HG03064 (cell line): ENCODE measurements at regions not wholly inside any gene's neighbourhood (a gene's known extent, or its start where the extent isn't known, plus 50 kb on each side); places are given as distances from the start of the nearest gene placed in this dataset.

Source experiments
- ATAC-seq: cut with Tn5 transposase; IDR thresholded peaks from one replicate; pipeline ENCODE4 v1.9.1; 2021; ENCODE audit warnings: low read depth; ENCODE audit not compliant: unreplicated experiment

DNA sequence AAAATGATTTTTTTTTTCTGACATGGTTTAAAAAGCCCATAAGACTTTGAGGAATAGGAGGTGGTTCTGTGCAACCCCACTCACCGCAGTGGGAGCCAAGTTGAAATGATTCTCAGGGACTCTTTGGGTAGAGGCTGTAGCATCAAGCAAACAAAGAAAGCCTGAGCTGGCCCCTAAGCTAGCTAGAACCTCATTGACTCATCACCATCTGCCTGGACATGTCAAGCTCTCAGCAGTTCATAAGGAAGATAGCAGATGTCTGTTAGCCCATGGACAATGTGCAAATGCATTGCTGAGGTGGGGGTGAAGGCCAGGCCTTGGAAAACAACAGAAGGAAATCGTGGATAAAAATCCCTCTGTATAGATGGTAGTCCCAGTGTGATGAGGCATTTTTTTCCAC, 234.8 kb downstream of the NR2F2 start:
- ATAC-seq: no peak

DNA sequence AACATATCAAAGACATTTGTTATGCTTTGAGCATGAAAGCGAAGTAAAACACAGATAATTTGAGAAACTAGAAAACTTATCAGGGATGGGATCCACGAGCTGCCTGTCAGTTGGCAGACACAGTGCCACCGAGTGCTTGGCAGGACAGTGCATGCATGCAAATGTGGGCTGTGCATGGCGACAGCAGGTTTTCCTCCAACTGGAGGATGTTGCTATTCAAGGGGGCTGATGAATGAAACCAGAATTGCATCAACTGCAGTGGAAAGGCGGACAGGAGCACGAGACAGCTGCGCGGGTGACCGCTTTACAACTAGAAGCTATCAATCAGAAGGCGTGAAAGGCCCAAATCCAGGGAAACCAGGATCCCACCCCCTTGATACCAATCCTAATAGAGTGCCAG, 244.3 kb downstream of the NR2F2 start:
- no peak for ATAC-seq

GRCh38 chr15:96576596-96576995, 246.1 kb downstream of the NR2F2 start:
- ATAC-seq: no peak

- no peak for ATAC-seq
Observed at GRCh38 chr15:96578393-96578792, 247.9 kb downstream of the NR2F2 start.

- ATAC-seq: no peak
Observed at GRCh38 chr15:96581371-96581770, 250.9 kb downstream of the NR2F2 start.

DNA sequence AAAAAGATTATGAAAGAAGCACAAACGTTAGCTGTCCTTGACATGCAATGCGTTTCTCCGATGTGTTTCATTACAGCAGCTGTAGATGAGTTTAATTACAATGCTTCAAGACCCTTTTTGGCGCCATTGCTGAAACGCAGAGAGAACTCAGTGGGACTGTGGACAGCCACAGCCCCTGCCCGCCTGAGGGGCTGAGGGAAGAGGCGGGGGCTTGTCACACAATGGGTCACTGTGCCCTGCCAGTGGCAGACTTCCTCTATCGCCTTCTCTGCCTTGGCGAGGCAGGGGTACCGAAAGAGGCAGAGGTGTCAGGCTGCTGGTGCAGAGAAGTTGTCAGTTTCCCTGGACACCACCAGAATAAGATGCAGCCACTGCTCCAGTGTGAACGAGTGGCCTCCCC, 252.0 kb downstream of the NR2F2 start:
- ATAC-seq: no peak

GRCh38 chr15:96583671-96584070, 253.2 kb downstream of the NR2F2 start:
- ATAC-seq: no peak

DNA sequence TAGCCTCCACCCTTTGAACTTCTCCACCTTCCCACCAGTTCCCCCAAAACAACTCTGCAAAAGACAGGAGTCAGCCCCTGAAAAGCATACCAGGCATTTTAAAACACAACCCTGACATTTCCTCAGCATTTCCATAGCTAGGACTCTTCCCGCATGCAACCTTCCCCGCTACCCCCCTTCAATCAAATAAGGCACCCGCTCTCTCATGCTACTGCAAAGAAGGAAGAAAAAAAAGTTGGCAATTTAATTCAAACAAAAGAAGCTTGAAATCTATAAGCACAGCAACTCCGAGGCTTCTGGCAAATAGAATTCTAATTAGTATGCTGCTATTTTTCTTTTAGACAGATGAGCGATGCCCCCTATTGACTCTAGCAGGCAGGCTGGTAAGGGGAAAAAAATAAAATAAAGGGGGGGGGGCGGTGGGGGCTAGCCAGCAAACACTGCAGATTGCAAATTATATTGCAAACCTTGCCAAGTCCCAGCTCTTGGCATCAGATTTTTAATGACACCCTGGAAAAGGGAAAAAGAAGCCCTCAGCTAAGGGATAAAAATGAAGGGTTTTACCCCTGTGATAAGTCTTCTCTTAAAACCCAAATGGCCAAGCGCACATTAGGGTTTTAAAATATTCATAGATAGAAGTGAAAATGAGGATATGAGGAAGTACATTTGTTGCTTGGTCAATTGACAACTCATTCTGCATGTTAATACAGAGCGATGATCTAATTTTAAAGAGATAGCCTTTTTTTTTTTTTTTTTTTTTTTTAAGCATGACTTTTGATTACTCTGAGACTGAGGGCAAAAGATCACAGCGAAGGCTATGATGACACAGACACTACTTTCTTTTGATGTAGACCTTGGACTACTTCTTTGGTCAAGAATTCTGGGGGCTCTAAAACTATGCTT, 255.2 kb downstream of the NR2F2 start:
- ATAC-seq: no peak

GRCh38 chr15:96586901-96587300, 256.4 kb downstream of the NR2F2 start:
- ATAC-seq: no peak

DNA sequence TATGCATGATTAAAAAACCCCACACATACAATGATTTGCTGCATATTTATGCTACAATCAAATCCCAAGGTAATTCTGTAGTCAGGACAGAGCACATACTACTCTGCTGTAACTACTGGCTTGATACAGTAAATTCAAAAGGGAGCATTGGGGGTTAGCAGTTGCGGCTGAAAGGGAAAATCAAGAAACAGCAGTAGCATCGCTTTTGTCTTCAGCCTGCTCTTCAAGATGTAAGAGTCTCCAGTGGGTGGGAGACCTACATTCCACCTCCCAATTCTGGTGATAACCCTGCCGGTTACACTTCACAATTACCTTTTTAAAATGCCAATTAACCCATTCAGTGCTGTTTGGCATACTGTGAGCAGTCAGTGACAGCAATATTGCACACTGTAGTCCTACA, 259.4 kb downstream of the NR2F2 start:
- no peak for ATAC-seq

DNA sequence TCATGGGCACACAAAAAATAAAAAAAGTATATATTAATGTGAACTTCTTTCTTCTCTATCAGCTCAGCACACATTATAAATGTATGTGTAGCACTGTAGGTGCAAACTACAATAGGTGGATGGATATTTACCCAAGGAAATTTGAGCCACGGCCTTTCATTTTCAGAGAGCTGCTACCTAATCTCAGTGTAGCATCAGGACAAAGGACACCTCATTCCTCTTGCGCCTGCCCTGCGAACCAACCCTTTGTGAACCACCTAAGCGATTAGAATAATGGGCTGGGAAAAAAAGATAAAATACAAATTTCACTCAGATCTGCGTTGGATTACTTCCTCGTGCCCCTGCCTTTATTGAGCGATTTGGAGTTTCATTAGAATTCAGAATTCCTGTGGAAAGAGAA, 263.2 kb downstream of the NR2F2 start:
- no peak for ATAC-seq

- ATAC-seq: no peak
Observed at GRCh38 chr15:96595951-96596350, 265.5 kb downstream of the NR2F2 start.

DNA sequence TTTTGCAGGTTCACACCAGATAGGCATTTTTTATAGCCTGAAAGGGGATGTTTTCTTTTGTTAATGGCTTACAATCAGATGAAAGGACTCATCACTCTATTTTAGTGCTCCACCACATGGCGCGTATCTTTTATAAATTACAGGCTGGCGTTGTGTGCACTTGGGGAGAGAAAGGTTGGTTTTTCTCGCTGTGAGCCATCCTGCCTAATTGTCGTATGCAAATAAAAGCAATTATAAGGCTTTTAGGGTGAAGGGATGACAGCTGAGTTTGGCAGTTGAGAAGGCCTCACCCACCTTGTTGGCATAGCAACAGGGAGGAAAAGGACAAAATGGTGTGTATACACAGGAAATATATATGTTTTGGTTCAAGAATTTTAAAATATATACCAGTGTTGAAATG, 268.0 kb downstream of the NR2F2 start:
- ATAC-seq: no peak

GRCh38 chr15:96599268-96599667, 268.8 kb downstream of the NR2F2 start:
- ATAC-seq: no peak

- no peak for ATAC-seq
Observed at GRCh38 chr15:96600350-96600749, 269.9 kb downstream of the NR2F2 start.

DNA sequence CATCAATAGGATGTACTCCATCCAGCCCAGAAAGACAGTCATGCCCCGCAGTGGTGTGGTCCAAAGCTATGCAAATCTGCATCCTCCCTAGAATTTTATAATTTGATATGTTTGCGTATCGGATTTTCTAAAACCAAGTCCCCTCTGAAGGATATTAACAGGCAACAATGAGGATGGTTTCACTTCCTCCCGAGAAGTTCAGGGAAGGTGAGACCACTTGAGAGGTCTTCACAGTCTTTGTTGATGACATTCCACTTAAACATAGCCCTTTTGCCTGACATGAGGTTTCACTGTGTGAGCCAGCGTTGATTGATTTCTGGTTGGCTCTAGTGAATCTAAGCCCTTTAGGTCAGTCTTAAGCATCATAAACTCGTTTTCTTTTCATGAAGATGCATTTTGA, 276.1 kb downstream of the NR2F2 start:
- no peak for ATAC-seq

- ATAC-seq: no peak
Observed at GRCh38 chr15:96610757-96611156, 280.3 kb downstream of the NR2F2 start.

- no peak for ATAC-seq
Observed at GRCh38 chr15:96612917-96613316, 282.4 kb downstream of the NR2F2 start.

DNA sequence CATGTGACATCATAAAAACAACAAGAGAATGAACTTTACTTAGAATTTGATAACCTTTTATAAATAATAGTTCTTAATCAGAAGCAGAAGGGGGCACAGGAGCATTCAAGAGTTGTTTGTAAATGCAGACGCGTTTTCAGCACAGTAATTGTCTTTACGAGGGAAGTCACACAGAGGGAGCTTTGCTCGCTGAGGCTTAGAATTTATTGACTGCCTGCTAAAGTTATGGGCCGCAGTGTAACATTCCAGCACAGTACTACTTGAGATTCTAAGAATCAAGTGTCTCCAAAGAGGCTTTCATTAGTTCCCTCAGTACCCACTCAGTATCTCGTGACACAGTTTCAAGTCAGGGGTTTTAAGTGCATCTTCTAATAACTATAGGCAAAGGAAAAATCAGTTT, 288.7 kb downstream of the NR2F2 start:
- no peak for ATAC-seq

DNA sequence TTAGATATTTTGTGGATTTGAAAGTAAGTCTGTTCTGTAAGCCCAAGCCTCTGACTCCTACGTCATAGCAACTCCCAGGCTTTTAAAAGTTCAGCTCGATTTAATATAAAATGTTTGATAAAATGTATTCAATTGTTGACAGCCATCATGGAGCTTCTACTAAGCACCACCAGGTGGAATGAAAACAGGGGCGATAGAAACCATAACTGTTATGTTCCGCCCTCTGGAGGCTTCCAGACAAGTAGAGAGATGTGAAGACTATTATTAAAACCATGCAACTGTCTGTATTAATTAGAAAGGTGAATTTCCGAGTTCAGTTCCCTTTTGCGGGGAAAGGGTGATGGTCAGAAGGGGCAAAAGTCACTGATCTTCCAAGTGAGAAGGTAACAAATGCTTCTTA, 292.2 kb downstream of the NR2F2 start:
- no peak for ATAC-seq

DNA sequence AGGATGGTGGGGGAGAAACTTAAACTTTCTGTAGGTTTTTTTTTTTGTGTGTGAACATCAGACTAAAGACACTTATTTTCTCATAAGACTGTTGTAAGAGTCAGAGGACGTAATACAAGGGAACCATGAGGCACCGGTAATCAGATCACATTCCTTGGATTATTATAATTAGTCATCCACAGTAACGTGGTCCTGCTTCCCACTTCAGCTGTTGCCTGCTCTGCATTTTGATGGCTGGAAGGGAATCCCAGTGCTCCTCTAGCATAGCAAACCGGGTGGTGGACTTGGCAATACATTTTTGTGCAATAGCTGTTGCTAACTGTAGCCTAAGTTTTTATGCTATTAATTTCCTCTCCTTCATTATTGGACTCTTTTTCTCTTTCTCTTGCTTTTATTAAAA, 294.8 kb downstream of the NR2F2 start:
- no peak for ATAC-seq

GRCh38 chr15:96627031-96627568, 296.6 kb downstream of the NR2F2 start:
- ATAC-seq: no peak
